Testis (tissue), 2 donors: ENCODE measurements at regions not wholly inside any gene's neighbourhood (a gene's known extent, or its start where the extent isn't known, plus 50 kb on each side); places are given as distances from the start of the nearest gene placed in this dataset.

Experiments
- DNase-seq: peaks from one replicate; pipeline ENCODE4 v3.0.0-alpha.2; 2019
- H3K27ac ChIP-seq, 2 donors: fragments of 200-600 bp; sonication (generic); one replicate each; pipeline ENCODE4 v1.5.1; 2019
- H3K27me3 ChIP-seq: fragments of 200-600 bp; sonication (generic); one replicate; pipeline ENCODE4 v1.5.1; 2019
- H3K36me3 ChIP-seq: fragments of 200-600 bp; sonication (generic); one replicate; pipeline ENCODE4 v1.5.1; 2017; ENCODE audit warnings: low read depth; ENCODE audit errors: missing control alignments
- H3K4me1 ChIP-seq: fragments of 200-600 bp; sonication (generic); one replicate; pipeline ENCODE4 v1.5.1; 2019
- H3K4me3 ChIP-seq, 2 donors: fragments of 200-600 bp; sonication (generic); one replicate each; pipeline ENCODE4 v1.5.1; 2017 to 2019
- H3K9me3 ChIP-seq: fragments of 200-600 bp; sonication (generic); one replicate; pipeline ENCODE4 v1.5.1; 2017
- CTCF ChIP-seq, 3 experiments: fragments of 450-650 bp in 2 of 3; fragments of 200-600 bp in 1 of 3; sonication (generic) in 1 of 3; IDR thresholded peaks; one replicate each; pipeline ENCODE4 v1.5.1; 2016 to 2019; ENCODE audit warnings: antibody characterized with exemption in 3 of 3, mild to moderate bottlenecking in 2 of 3, moderate library complexity in 1 of 3
- POLR2A ChIP-seq: fragments of 450-650 bp; IDR thresholded peaks from one replicate; pipeline ENCODE4 v1.6.1; 2017; ENCODE audit warnings: antibody characterized with exemption, mild to moderate bottlenecking, moderate library complexity
- WGBS, 2 donors: methylation state at CpG; one replicate each; pipeline ENCODE4 v1.1.5; 2018; 5-methylcytosine and 5-hydroxymethylcytosine counted together
- intact Hi-C: fragments of 100-400 bp; cut with DNase I; formaldehyde crosslinking; loops from one replicate; pipeline ENCODE4 v1.15.1; 2023; ENCODE audit warnings: low total_unique reads

GRCh38 chr12:61629702-61630101 lies 630.5 kb upstream of the USP15 start:
- TF ChIP-seq CTCF (IDR thresholded peaks at IDR 0.05) (no peak), POLR2A (no peak)
- H3K4me3 ChIP-seq, result no peak overlapping the region
- no peak overlapping the region for H3K27ac ChIP-seq
- H3K27me3 ChIP-seq, result no peaks in the 10 kb centered on the region
- H3K36me3 ChIP-seq, result no peaks in the 10 kb centered on the region
- whole genome bisulfite sequencing, 2 donors, result 88 to 95% methylated on average over 2 of the region's 2 CpGs
- DNase-seq, result no peak
- no peaks in the 10 kb centered on the region for H3K9me3 ChIP-seq
- no peaks in the 10 kb centered on the region for H3K4me1 ChIP-seq
- intact Hi-C loops, result no loop called here

DNA sequence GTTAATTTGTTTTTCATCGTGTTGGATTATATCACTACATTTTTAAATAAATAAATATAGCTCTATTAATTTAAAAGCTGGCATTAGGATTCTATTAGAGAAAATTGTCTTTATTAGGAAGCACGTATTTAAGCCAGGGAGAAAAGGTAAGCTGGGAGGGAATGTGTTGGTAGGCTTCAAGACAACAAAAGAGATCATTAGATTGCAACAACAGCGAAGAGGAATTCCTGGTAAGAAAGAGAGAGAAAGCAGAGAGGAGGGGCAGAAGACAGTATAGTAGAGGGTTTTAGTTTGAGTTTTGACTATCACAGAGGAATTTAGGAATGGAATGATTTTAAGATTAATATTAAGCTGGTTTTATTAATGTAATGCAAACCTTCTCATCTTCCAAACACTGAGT lies 613.6 kb upstream of the USP15 start:
- Histone ChIP-seq H3K4me1 (no peaks in the 10 kb centered on the region), H3K36me3 (no peaks in the 10 kb centered on the region), H3K27ac (no peak overlapping the region), H3K27me3 (no peaks in the 10 kb centered on the region), H3K4me3 (no peak overlapping the region), H3K9me3 (no peaks in the 10 kb centered on the region)
- TF ChIP-seq CTCF (IDR thresholded peaks at IDR 0.05) (no peak), POLR2A (no peak)
- WGBS, 2 donors, result 79 to 88% methylated on average over 3 of the region's 3 CpGs
- intact Hi-C loops, result no loop called here
- DNase-seq, result no peak

GRCh38 chr12:61647566-61647965 lies 612.6 kb upstream of the USP15 start:
- no peak for DNase-seq
- WGBS, 2 donors, result 40 to 48% methylated on average over 2 of the region's 2 CpGs
- Histone ChIP-seq H3K9me3 (no peaks in the 10 kb centered on the region), H3K27me3 (no peaks in the 10 kb centered on the region), H3K27ac (no peak overlapping the region), H3K36me3 (no peaks in the 10 kb centered on the region), H3K4me3 (no peak overlapping the region), H3K4me1 (no peaks in the 10 kb centered on the region)
- intact Hi-C loops, result no loop called here
- no peak for TF ChIP-seq CTCF (IDR thresholded peaks at IDR 0.05)
- TF ChIP-seq POLR2A, result no peak

DNA sequence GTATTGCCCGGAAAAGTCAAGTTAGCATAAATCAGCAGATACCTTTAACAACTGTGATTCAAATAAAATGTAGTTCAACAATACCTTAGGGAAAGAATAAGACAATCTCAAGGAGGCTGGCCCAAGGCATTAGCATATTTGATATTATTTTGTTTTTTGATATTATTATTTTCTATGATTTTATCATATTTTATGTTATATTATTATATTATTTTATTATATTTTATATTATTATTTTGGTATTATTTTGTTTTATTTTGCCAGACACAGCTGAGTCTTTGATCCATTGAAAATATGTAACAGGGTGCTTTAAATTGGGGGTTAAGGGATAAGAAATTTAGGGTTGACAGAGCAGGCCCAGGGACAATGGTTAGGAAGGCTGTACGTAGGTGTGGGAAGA lies 607.9 kb upstream of the USP15 start:
- no peaks in the 10 kb centered on the region for H3K4me1 ChIP-seq
- intact Hi-C loops, result no loop called here
- TF ChIP-seq CTCF (IDR thresholded peaks at IDR 0.05) (no peak), POLR2A (no peak)
- 90 to 91% methylated on average over 2 of the region's 2 CpGs for WGBS, 2 donors
- H3K9me3 ChIP-seq, result no peaks in the 10 kb centered on the region
- H3K4me3 ChIP-seq, result no peak overlapping the region
- no peak overlapping the region for H3K27ac ChIP-seq
- no peaks in the 10 kb centered on the region for H3K27me3 ChIP-seq
- no peaks in the 10 kb centered on the region for H3K36me3 ChIP-seq
- no peak for DNase-seq

- no peaks in the 10 kb centered on the region for H3K27me3 ChIP-seq
- TF ChIP-seq POLR2A (no peak), CTCF (IDR thresholded peaks at IDR 0.05) (no peak)
- no peaks in the 10 kb centered on the region for H3K36me3 ChIP-seq
- H3K4me1 ChIP-seq, result no peaks in the 10 kb centered on the region
- no peak overlapping the region for H3K27ac ChIP-seq
- intact Hi-C loops, result no loop called here
- H3K9me3 ChIP-seq, result no peaks in the 10 kb centered on the region
- no peak for DNase-seq
- H3K4me3 ChIP-seq, result no peak overlapping the region
- 77 to 79% methylated on average over 3 of the region's 3 CpGs for WGBS, 2 donors
Observed at GRCh38 chr12:61654698-61655097, 605.5 kb upstream of the USP15 start.
